ENCODE measurements at regions not wholly inside any gene's neighbourhood (a gene's known extent, or its start where the extent isn't known, plus 50 kb on each side); places are given as distances from the start of the nearest gene placed in this dataset.

DNA sequence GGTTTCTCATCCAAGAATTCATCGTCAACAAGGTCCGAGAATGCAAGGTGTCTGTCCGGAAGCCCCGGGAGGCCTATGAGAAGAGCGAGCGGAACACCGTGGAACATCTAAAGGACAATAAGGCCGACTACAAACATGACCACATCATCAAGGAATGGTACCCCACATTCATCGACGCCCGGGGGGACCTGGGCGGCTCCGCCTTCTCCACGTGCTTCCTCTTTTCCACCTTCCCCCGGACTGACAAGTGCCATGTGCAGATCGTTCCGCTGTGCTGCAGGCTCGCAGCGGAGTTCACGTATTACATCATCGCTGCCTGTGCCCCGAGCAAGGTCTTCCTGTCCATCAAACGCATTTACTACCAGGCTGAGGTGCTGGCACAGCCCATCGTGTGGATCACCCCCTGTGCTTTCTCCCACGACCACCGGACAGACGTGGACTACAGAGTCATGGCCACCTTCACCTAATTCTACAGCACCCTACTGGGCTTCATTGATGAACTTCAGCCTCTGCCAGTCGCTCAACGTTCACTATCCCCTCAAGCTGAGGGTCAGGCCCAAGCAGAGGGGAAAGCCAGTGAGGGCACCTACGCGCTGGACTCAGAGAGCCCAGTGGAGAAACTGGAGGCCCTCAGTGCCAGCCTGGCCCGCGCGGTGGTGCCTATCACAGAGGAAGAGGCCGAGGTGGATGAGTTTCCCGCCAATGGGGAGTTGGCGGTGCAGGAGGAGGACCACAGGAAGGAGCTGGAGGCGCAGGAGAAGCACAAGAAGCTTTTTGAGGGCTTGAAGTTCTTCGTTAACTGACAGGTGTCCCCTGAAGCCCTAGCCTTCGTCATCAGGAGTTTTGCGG lies 125.9 kb upstream of the PABPC4L start:
- TF ChIP-seq EZH2 (IDR thresholded peaks at IDR 0.05; ENCODE audit: low read depth, unreplicated experiment) (no peak), STAT1 (IDR thresholded peaks at IDR 0.05; ENCODE audit: unreplicated experiment) (no peak), JUNB (IDR thresholded peaks at IDR 0.05; ENCODE audit: unreplicated experiment) (no peak), EZH2phosphoT487 (IDR thresholded peaks at IDR 0.05; ENCODE audit: unreplicated experiment) (no peak), POLR2AphosphoS5 (IDR thresholded peaks at IDR 0.05; ENCODE audit: low read depth) (no peak), ZNF331 (CRISPR knock-in tag; IDR thresholded peaks at IDR 0.05; ENCODE audit: low read depth) (no peak), NANOG (IDR thresholded peaks at IDR 0.05; ENCODE audit: borderline replicate concordance) (no peak), CREB1 (CRISPR knock-in tag; IDR thresholded peaks at IDR 0.05; ENCODE audit: low read depth) (no peak)
- TF ChIP-seq, protein P1, sequence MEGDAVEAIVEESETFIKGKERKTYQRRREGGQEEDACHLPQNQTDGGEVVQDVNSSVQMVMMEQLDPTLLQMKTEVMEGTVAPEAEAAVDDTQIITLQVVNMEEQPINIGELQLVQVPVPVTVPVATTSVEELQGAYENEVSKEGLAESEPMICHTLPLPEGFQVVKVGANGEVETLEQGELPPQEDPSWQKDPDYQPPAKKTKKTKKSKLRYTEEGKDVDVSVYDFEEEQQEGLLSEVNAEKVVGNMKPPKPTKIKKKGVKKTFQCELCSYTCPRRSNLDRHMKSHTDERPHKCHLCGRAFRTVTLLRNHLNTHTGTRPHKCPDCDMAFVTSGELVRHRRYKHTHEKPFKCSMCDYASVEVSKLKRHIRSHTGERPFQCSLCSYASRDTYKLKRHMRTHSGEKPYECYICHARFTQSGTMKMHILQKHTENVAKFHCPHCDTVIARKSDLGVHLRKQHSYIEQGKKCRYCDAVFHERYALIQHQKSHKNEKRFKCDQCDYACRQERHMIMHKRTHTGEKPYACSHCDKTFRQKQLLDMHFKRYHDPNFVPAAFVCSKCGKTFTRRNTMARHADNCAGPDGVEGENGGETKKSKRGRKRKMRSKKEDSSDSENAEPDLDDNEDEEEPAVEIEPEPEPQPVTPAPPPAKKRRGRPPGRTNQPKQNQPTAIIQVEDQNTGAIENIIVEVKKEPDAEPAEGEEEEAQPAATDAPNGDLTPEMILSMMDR (conservative IDR thresholded peaks at IDR 0.05; ENCODE audit: low read depth in 2 of 2), result no peak
- TF ChIP-seq, protein P2, sequence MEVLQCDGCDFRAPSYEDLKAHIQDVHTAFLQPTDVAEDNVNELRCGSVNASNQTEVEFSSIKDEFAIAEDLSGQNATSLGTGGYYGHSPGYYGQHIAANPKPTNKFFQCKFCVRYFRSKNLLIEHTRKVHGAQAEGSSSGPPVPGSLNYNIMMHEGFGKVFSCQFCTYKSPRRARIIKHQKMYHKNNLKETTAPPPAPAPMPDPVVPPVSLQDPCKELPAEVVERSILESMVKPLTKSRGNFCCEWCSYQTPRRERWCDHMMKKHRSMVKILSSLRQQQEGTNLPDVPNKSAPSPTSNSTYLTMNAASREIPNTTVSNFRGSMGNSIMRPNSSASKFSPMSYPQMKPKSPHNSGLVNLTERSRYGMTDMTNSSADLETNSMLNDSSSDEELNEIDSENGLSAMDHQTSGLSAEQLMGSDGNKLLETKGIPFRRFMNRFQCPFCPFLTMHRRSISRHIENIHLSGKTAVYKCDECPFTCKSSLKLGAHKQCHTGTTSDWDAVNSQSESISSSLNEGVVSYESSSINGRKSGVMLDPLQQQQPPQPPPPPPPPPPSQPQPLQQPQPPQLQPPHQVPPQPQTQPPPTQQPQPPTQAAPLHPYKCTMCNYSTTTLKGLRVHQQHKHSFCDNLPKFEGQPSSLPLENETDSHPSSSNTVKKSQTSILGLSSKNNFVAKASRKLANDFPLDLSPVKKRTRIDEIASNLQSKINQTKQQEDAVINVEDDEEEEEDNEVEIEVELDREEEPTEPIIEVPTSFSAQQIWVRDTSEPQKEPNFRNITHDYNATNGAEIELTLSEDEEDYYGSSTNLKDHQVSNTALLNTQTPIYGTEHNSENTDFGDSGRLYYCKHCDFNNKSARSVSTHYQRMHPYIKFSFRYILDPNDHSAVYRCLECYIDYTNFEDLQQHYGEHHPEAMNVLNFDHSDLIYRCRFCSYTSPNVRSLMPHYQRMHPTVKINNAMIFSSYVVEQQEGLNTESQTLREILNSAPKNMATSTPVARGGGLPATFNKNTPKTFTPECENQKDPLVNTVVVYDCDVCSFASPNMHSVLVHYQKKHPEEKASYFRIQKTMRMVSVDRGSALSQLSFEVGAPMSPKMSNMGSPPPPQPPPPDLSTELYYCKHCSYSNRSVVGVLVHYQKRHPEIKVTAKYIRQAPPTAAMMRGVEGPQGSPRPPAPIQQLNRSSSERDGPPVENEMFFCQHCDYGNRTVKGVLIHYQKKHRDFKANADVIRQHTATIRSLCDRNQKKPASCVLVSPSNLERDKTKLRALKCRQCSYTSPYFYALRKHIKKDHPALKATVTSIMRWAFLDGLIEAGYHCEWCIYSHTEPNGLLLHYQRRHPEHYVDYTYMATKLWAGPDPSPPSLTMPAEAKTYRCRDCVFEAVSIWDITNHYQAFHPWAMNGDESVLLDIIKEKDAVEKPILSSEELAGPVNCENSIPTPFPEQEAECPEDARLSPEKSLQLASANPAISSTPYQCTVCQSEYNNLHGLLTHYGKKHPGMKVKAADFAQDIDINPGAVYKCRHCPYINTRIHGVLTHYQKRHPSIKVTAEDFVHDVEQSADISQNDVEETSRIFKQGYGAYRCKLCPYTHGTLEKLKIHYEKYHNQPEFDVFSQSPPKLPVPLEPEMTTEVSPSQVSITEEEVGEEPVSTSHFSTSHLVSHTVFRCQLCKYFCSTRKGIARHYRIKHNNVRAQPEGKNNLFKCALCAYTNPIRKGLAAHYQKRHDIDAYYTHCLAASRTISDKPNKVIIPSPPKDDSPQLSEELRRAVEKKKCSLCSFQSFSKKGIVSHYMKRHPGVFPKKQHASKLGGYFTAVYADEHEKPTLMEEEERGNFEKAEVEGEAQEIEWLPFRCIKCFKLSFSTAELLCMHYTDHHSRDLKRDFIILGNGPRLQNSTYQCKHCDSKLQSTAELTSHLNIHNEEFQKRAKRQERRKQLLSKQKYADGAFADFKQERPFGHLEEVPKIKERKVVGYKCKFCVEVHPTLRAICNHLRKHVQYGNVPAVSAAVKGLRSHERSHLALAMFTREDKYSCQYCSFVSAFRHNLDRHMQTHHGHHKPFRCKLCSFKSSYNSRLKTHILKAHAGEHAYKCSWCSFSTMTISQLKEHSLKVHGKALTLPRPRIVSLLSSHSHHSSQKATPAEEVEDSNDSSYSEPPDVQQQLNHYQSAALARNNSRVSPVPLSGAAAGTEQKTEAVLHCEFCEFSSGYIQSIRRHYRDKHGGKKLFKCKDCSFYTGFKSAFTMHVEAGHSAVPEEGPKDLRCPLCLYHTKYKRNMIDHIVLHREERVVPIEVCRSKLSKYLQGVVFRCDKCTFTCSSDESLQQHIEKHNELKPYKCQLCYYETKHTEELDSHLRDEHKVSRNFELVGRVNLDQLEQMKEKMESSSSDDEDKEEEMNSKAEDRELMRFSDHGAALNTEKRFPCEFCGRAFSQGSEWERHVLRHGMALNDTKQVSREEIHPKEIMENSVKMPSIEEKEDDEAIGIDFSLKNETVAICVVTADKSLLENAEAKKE (CRISPR knock-in tag; IDR thresholded peaks at IDR 0.05), result no peak
- TF ChIP-seq, protein P3, sequence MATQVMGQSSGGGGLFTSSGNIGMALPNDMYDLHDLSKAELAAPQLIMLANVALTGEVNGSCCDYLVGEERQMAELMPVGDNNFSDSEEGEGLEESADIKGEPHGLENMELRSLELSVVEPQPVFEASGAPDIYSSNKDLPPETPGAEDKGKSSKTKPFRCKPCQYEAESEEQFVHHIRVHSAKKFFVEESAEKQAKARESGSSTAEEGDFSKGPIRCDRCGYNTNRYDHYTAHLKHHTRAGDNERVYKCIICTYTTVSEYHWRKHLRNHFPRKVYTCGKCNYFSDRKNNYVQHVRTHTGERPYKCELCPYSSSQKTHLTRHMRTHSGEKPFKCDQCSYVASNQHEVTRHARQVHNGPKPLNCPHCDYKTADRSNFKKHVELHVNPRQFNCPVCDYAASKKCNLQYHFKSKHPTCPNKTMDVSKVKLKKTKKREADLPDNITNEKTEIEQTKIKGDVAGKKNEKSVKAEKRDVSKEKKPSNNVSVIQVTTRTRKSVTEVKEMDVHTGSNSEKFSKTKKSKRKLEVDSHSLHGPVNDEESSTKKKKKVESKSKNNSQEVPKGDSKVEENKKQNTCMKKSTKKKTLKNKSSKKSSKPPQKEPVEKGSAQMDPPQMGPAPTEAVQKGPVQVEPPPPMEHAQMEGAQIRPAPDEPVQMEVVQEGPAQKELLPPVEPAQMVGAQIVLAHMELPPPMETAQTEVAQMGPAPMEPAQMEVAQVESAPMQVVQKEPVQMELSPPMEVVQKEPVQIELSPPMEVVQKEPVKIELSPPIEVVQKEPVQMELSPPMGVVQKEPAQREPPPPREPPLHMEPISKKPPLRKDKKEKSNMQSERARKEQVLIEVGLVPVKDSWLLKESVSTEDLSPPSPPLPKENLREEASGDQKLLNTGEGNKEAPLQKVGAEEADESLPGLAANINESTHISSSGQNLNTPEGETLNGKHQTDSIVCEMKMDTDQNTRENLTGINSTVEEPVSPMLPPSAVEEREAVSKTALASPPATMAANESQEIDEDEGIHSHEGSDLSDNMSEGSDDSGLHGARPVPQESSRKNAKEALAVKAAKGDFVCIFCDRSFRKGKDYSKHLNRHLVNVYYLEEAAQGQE (IDR thresholded peaks at IDR 0.05; ENCODE audit: unreplicated experiment), result no peak
- TF ChIP-seq, protein P4, sequence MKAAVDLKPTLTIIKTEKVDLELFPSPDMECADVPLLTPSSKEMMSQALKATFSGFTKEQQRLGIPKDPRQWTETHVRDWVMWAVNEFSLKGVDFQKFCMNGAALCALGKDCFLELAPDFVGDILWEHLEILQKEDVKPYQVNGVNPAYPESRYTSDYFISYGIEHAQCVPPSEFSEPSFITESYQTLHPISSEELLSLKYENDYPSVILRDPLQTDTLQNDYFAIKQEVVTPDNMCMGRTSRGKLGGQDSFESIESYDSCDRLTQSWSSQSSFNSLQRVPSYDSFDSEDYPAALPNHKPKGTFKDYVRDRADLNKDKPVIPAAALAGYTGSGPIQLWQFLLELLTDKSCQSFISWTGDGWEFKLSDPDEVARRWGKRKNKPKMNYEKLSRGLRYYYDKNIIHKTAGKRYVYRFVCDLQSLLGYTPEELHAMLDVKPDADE (IDR thresholded peaks at IDR 0.05), result no peak
